ENCODE measurements at regions not wholly inside any gene's neighbourhood (a gene's known extent, or its start where the extent isn't known, plus 50 kb on each side); places are given as distances from the start of the nearest gene placed in this dataset.

DNA sequence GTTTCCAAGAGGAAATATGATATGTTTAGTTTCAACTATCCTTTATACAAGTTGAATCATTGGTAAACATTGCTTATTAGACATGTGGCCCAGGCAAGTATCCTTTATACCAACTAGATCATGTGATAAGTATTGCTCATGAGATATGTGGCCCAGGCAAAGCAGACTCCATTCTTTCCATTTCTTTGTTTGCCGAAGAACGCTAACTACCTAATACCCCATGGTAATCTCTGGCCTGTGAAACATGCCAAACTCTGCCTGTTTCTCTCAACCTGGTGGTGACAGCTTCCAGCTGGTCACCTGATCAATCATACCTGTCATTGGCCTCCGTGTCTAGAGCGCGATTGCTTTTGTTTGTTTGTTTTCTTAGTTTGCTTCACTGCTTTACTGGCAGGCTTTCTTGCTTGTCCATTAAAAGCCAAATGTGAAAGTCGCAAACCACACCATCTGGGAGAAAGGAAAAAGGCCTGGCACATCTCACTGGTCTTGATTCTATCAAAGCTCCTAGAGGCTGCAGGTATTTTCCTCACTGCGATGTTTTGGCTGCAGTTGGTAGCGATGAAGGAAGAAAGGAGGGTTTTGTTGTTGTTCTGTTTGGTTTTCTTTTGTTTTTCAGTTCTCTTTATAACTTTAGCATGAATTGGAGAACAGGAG, 686.2 kb downstream of the KCNJ2 start:
- TF ChIP-seq, protein P1, sequence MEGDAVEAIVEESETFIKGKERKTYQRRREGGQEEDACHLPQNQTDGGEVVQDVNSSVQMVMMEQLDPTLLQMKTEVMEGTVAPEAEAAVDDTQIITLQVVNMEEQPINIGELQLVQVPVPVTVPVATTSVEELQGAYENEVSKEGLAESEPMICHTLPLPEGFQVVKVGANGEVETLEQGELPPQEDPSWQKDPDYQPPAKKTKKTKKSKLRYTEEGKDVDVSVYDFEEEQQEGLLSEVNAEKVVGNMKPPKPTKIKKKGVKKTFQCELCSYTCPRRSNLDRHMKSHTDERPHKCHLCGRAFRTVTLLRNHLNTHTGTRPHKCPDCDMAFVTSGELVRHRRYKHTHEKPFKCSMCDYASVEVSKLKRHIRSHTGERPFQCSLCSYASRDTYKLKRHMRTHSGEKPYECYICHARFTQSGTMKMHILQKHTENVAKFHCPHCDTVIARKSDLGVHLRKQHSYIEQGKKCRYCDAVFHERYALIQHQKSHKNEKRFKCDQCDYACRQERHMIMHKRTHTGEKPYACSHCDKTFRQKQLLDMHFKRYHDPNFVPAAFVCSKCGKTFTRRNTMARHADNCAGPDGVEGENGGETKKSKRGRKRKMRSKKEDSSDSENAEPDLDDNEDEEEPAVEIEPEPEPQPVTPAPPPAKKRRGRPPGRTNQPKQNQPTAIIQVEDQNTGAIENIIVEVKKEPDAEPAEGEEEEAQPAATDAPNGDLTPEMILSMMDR (conservative IDR thresholded peaks at IDR 0.05), result no peak
- TF ChIP-seq EZH2 (IDR thresholded peaks at IDR 0.05; ENCODE audit: low read depth), result no peak

Measured in PC-9 (cell line).